Superior temporal gyrus (tissue), 1 donor: ENCODE measurements at regions not wholly inside any gene's neighbourhood (a gene's known extent, or its start where the extent isn't known, plus 50 kb on each side); places are given as distances from the start of the nearest gene placed in this dataset.

Experiments used
- DNase-seq: peaks from one replicate; pipeline ENCODE4 v3.0.0-alpha.2; 2016; ENCODE audit errors: extremely low spot score

GRCh38 chr11:10358696-10359095 lies 53.8 kb downstream of the ADM start:
- DNase-seq: no peak

DNA sequence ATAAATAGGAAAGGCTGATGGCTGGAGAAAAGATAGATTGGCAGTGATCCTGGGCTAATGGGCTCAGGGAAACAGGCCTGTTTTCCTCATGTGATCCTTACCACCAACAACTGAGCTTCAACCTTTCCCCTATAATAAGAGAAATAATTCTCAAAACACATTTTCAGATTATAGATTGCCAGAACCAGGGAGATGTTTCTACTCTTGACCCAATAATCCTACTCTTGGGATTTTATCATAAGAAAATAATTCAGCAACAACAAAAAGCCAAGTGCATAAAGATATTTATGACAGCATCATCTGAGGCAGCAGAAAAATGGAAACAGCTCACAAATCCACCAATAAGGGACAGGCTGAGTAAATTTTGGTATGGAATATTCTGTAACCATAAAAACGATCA lies 54.3 kb downstream of the ADM start:
- DNase-seq: no peak

DNA sequence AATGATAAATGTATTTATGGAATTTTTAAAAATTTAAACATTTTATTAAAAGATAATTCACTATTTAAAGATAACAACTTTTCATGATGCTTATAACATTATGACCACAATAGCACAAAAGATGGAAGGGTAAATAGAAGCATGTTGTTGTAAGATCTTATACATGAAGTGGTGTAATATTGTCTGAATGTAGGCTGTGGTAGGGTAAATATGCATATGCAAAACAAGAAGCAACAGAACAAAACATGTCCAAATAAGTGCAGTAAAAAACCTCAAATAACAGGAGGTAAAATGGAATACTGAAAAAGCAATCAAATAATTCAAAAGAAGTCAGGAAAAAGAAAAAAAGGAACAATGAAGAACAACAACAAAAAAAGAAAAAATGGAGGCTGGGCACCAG lies 56.0 kb downstream of the ADM start:
- DNase-seq: no peak

DNA sequence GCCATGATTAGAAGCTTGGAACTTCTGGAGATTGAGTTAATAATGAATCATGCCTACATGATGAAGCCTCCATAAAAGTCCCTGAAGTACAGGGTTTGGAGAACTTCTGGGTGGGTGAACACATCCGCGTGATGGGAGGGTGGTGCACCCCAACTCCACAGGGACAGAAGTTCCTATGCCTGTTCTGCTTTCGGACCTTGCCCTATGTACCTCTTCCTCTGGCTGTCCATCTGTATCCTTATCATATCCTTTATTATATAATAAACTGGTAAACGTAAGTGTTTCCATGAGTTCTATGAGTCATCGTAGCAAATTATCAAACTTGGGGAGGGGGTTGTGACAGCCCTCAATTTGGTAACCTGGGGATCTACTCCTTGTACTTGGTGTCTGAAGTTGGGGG lies 60.2 kb downstream of the ADM start:
- no peak for DNase-seq

GRCh38 chr11:10366568-10367331 lies 61.9 kb downstream of the ADM start:
- peak; percentile 63 for DNase-seq

DNA sequence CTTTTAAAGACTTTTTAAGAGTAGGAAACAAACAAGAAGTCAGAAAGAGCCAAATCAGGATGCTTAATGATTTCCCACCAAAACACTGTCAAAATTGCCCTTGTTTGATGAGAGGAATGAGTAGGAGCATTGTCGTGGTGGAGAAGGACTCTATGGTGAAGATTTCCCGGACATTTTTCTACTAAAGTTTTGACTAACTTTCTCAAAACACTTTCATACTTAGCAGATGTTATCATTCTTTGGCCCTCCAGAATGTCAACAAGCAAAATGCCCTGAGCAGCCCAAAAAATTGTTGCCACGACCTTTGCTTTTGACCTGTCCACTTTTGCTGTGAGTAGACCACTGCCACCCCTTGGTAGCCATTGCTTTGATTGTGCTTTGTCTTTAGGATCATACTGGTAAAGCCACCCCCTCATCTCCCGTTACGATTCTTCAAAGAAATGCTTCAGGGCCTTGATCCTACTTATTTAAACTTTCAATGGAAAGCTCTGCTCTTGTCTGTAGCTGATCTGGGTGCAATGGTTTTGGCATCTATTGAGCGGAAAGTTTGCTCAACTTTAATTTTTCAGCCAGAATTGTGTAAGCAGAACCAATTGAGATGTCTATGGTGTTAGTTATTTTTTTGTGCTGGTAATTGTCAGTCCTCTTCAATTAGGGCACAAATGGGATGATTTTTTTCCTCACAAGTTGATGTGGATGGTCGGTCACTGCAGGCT lies 67.2 kb downstream of the ADM start:
- no peak for DNase-seq

DNA sequence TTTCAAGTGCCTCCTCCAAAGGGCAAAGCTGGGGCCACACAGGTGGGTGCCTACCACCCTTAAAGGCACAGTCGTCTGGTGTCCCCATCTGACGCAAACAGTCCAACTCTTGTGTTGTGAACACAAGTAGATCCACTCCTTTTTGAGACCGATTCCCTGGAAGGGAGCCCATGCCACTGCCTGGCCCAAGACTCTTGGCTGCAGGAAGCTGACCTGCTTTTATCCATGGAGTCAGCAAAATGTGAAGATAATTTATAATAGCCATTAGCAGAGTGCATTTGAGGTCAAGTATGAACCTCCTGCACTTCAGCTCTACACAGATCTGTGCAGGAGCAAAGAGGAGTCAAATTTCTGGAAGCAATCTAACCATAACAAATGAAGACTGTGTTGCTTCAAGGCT lies 68.5 kb downstream of the ADM start:
- no peak for DNase-seq

DNA sequence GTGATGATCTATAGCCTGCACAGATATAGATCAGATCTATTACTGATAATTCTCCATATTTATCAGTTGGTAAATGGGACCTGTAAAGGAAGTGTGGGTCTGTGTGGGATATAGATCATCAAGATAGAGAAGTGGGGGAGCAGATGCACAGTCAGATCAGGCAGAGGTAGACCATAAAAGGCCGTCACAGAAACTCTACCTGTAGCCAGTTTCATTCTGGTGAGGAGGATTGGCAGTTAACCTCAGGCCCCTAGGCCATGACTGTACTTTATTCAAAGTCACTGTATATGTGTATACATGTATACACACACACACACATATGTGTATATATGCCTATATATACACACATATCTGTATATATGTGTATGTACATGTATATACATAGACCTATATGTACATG lies 69.1 kb downstream of the ADM start:
- no peak for DNase-seq

- DNase-seq: no peak
Observed at GRCh38 chr11:10374386-10374785, 69.5 kb downstream of the ADM start.

- DNase-seq: no peak
Observed at GRCh38 chr11:10375280-10375971, 70.6 kb downstream of the ADM start.

- DNase-seq: no peak
Observed at GRCh38 chr11:10376061-10376460, 71.2 kb downstream of the ADM start.

GRCh38 chr11:10377183-10377582 lies 72.3 kb downstream of the ADM start:
- no peak for DNase-seq

GRCh38 chr11:10378362-10378761 lies 73.5 kb downstream of the ADM start:
- DNase-seq: no peak

DNA sequence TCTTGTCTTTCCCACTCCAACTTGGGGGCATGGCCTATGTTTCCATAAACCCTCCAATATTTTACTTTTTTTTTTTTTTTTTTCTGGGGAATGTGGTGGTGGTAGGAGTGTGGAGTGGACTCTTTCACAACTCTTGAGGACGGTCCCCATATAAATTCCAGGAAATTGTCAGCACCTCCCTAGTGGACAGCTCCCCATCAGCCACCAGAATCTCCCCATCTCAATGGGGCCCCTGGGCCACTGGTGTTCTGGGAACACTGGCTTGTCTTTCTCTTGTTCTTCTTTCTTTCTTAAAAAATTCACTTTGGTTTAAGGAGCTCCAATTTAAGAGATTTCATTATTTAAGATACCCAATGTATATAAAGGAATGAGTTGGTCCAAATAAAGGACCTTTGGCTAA lies 74.1 kb downstream of the ADM start:
- DNase-seq: no peak

DNA sequence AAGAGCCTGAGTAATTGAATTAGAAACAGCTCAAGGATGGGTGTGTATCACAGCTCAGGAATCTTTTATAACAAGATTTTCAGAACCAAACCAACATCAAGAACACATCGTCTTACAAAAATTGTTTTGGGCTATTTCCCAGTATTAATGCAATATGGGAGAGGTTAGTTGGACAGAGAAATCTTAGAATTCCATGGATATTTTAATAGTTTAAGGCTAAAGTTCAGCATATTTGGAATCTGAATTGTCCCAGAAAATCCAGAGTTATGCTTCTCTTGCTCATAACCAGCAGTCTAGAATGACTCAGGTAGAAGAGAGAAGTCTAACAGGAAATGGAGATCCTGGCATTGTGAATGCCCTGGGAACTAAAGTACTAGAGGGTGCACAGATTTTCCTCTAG lies 74.6 kb downstream of the ADM start:
- DNase-seq: no peak

- DNase-seq: no peak
Observed at GRCh38 chr11:10379871-10380568, 75.0 kb upstream of the AMPD3 start.

DNA sequence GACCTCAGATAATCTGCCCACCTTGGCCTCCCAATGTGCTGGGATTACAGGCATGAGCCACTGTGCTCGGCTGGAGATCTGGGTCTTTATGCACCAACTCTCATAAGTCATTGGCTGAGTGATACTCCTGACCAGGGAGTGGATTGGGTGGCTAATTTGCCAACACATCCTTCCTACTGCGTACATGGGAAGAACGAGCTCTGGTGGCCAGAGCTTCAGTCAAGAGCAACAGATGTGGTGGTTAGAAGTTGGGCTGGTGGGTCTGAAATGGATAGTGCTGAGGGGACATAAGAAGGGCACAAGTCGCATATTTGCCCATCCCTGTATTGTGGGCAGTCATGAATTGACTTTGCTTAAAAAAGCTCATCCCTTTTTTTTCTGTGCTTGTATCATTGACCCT lies 74.1 kb upstream of the AMPD3 start:
- DNase-seq: no peak

GRCh38 chr11:10381736-10382135 lies 73.3 kb upstream of the AMPD3 start:
- DNase-seq: no peak

DNA sequence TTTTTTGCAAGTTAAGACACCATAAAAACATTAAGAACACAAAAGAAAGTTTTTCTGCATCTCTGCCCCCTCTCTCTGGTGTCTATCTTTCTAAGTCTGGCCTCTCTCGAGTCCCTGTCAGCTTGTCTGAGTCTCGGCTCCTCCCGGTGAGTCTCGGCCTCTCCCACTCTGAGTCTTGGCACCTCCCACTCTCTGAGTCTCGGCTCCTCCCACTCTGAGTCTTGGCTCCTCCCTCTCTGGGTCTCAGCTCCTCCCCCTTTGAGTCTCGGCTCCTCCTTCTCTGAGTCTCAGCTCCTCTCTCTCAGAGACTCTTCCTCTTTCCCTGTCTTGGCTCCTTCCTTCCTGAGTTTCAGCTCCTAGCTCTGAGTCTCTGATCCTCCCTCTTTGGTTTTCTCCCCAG lies 72.5 kb upstream of the AMPD3 start:
- DNase-seq: no peak

- no peak for DNase-seq
Observed at GRCh38 chr11:10385696-10386095, 69.4 kb upstream of the AMPD3 start.

GRCh38 chr11:10386361-10386760 lies 68.7 kb upstream of the AMPD3 start:
- DNase-seq: no peak

- no peak for DNase-seq
Observed at GRCh38 chr11:10386861-10387205, 68.2 kb upstream of the AMPD3 start.
